Fibroblast of lung (primary cell): ENCODE measurements at regions not wholly inside any gene's neighbourhood (a gene's known extent, or its start where the extent isn't known, plus 50 kb on each side); places are given as distances from the start of the nearest gene placed in this dataset.

ENCODE experiments used
- DNase-seq, 2 donors: peaks; one replicate each; pipeline versions ENCODE4 v3.0.0 to v3.0.0-alpha.2; 2010; ENCODE audit warnings: low read depth in 2 of 2
- H2AFZ ChIP-seq: 2 replicates; pipeline ENCODE4 v1.5.1; 2012; ENCODE audit warnings: low read length, control low read depth, inconsistent platforms
- H3K27ac ChIP-seq: 2 replicates; pipeline ENCODE4 v1.5.1; 2011; ENCODE audit warnings: low read length, control low read depth; ENCODE audit not compliant: insufficient read depth
- H3K27me3 ChIP-seq: 2 replicates; pipeline ENCODE4 v1.5.1; 2011; ENCODE audit warnings: mild to moderate bottlenecking, low read length; ENCODE audit not compliant: control insufficient read depth, insufficient read depth
- H3K36me3 ChIP-seq: 2 replicates; pipeline ENCODE4 v1.5.1; 2011; ENCODE audit warnings: low read length; ENCODE audit not compliant: control insufficient read depth, insufficient read depth
- H3K4me1 ChIP-seq: 2 replicates; pipeline ENCODE4 v1.5.1; 2011; ENCODE audit warnings: low read length; ENCODE audit not compliant: control insufficient read depth, insufficient read depth; ENCODE audit errors: extremely low read depth
- H3K4me2 ChIP-seq: 2 replicates; pipeline ENCODE4 v1.5.1; 2011; ENCODE audit warnings: low read length, control low read depth; ENCODE audit not compliant: insufficient read depth; ENCODE audit errors: extremely low read depth
- H3K4me3 ChIP-seq, 4 experiments: fragments of 200-600 bp in 1 of 4; sonication (generic) in 1 of 4; replicated peaks in 1 of 4; 2 replicates each; pipeline ENCODE4 v1.5.1; 2011 to 2016; ENCODE audit warnings: low read length in 4 of 4, low read depth in 3 of 4, mild to moderate bottlenecking in 3 of 4, control low read depth in 2 of 4, inconsistent platforms in 1 of 4, mixed read lengths in 1 of 4; ENCODE audit not compliant: insufficient read depth in 1 of 4; ENCODE audit errors: control extremely low read depth in 1 of 4
- H3K79me2 ChIP-seq: 2 replicates; pipeline ENCODE4 v1.5.1; 2012; ENCODE audit warnings: mild to moderate bottlenecking, low read length, inconsistent platforms; ENCODE audit not compliant: control insufficient read depth, insufficient read depth
- H3K9ac ChIP-seq: 2 replicates; pipeline ENCODE4 v1.5.1; 2011; ENCODE audit warnings: mild to moderate bottlenecking, low read length, control low read depth; ENCODE audit not compliant: insufficient read depth
- H3K9me3 ChIP-seq: 2 replicates; pipeline ENCODE4 v1.5.1; 2012; ENCODE audit warnings: low read depth, low read length; ENCODE audit not compliant: control insufficient read depth, insufficient read depth
- H4K20me1 ChIP-seq: 2 replicates; pipeline ENCODE4 v1.5.1; 2011; ENCODE audit warnings: low read length; ENCODE audit not compliant: control insufficient read depth, insufficient read depth; ENCODE audit errors: extremely low read depth
- CTCF ChIP-seq, 2 donors: IDR thresholded peaks in 1 of 2; conservative IDR thresholded peaks in 1 of 2; 1 replicate in 1 of 2; 2 replicates in 1 of 2; pipeline ENCODE4 v1.5.1; 2011 to 2012; ENCODE audit warnings: low read length in 2 of 2, control low read depth in 1 of 2, inconsistent platforms in 1 of 2, low read depth in 1 of 2, mild to moderate bottlenecking in 1 of 2
- EZH2 ChIP-seq: IDR thresholded peaks from 2 replicates; pipeline ENCODE4 v1.5.1; 2012; ENCODE audit warnings: low read length, control low read depth, mild to moderate bottlenecking; ENCODE audit errors: missing control alignments

GRCh38 chr6:82073484-82073883 is 174.1 kb downstream of the IBTK start:
- no peak overlapping the region for H3K27ac ChIP-seq
- no peaks in the 10 kb centered on the region for H3K9me3 ChIP-seq
- TF ChIP-seq EZH2 (no peak), CTCF (conservative IDR thresholded peaks at IDR 0.05 in 1 of 2, IDR thresholded peaks at IDR 0.05 in 1 of 2; ENCODE audit: low read depth in 1 of 2, low read length in 2 of 2) (no peak)
- no peak for DNase-seq
- H3K4me3 ChIP-seq: no peak overlapping the region
- H3K9ac ChIP-seq: no peak overlapping the region
- H3K79me2 ChIP-seq: no peaks in the 10 kb centered on the region
- H3K4me1 ChIP-seq: no peaks in the 10 kb centered on the region
- no peak overlapping the region for H3K4me2 ChIP-seq
- H4K20me1 ChIP-seq: no peaks in the 10 kb centered on the region
- no peaks in the 10 kb centered on the region for H3K27me3 ChIP-seq
- no peaks in the 10 kb centered on the region for H3K36me3 ChIP-seq
- H2AFZ ChIP-seq: no peak overlapping the region

- Histone ChIP-seq H3K27ac (no peak overlapping the region), H3K4me2 (no peak overlapping the region), H2AFZ (no peak overlapping the region), H3K9me3 (no peaks in the 10 kb centered on the region), H3K4me3 (no peak overlapping the region), H3K27me3 (no peaks in the 10 kb centered on the region), H3K79me2 (no peaks in the 10 kb centered on the region), H3K9ac (no peak overlapping the region), H3K4me1 (no peaks in the 10 kb centered on the region), H4K20me1 (no peaks in the 10 kb centered on the region), H3K36me3 (no peaks in the 10 kb centered on the region)
- TF ChIP-seq EZH2: no peak
- no peak for TF ChIP-seq CTCF (conservative IDR thresholded peaks at IDR 0.05 in 1 of 2, IDR thresholded peaks at IDR 0.05 in 1 of 2; ENCODE audit: low read depth in 1 of 2, low read length in 2 of 2)
- peak in 1 of 2 donors; percentile 85 for DNase-seq
Observed at GRCh38 chr6:82072751-82073150, 174.8 kb downstream of the IBTK start.

GRCh38 chr6:82072121-82072521 is 175.4 kb downstream of the IBTK start:
- Histone ChIP-seq H3K27me3 (no peaks in the 10 kb centered on the region), H3K79me2 (no peaks in the 10 kb centered on the region), H3K9ac (no peak overlapping the region), H4K20me1 (no peaks in the 10 kb centered on the region), H3K36me3 (no peaks in the 10 kb centered on the region), H3K4me3 (no peak overlapping the region), H3K9me3 (no peaks in the 10 kb centered on the region), H3K4me2 (no peak overlapping the region), H2AFZ (no peak overlapping the region), H3K27ac (no peak overlapping the region), H3K4me1 (no peaks in the 10 kb centered on the region)
- peak in 1 of 2 donors; percentile 25 for DNase-seq
- no peak for TF ChIP-seq CTCF (conservative IDR thresholded peaks at IDR 0.05 in 1 of 2, IDR thresholded peaks at IDR 0.05 in 1 of 2; ENCODE audit: low read depth in 1 of 2, low read length in 2 of 2)
- TF ChIP-seq EZH2: no peak
